HG02870 (cell line): ENCODE measurements at regions not wholly inside any gene's neighbourhood (a gene's known extent, or its start where the extent isn't known, plus 50 kb on each side); places are given as distances from the start of the nearest gene placed in this dataset.
"Not testable (repeated sequence)": the region's sequence is repeated elsewhere in the genome, so short reads cannot be mapped to it uniquely, and the experiment has no call there.

Experiments used
- ATAC-seq: cut with Tn5 transposase; IDR thresholded peaks from one replicate; pipeline ENCODE4 v1.9.1; 2021; ENCODE audit warnings: mild to moderate bottlenecking, moderate library complexity; ENCODE audit not compliant: unreplicated experiment

GRCh38 chr9:40909821-40910220 lies 218.7 kb downstream of the FOXD4L6 start:
- no peak for ATAC-seq

- ATAC-seq: not testable (repeated sequence)
These were observed 219.4 kb downstream of the FOXD4L6 start for GRCh38 chr9:40909111-40909510.

GRCh38 chr9:40907657-40908624 lies 220.5 kb downstream of the FOXD4L6 start:
- ATAC-seq: no peak

GRCh38 chr9:40906879-40907278 lies 221.6 kb downstream of the FOXD4L6 start:
- ATAC-seq: not testable (repeated sequence)

GRCh38 chr9:40892315-40892714 lies 236.2 kb downstream of the FOXD4L6 start:
- not testable (repeated sequence) for ATAC-seq

GRCh38 chr9:40885858-40886257 lies 242.6 kb downstream of the FOXD4L6 start:
- ATAC-seq: not testable (repeated sequence)

GRCh38 chr9:40884902-40885490 lies 243.5 kb downstream of the FOXD4L6 start:
- ATAC-seq: not testable (repeated sequence)

- no peak for ATAC-seq
These were observed 244.2 kb downstream of the FOXD4L6 start for GRCh38 chr9:40884072-40884901.

- ATAC-seq: not testable (repeated sequence)
These were observed 244.9 kb downstream of the FOXD4L6 start for GRCh38 chr9:40883423-40884071.

GRCh38 chr9:40873753-40874295 lies 254.7 kb downstream of the FOXD4L6 start:
- ATAC-seq: not testable (repeated sequence)

GRCh38 chr9:40868437-40868836 lies 260.0 kb downstream of the FOXD4L6 start:
- ATAC-seq: not testable (repeated sequence)
